ENCODE measurements at regions not wholly inside any gene's neighbourhood (a gene's known extent, or its start where the extent isn't known, plus 50 kb on each side); places are given as distances from the start of the nearest gene placed in this dataset.

- no peak for DNase-seq (ENCODE audit: low spot score)
Measured at GRCh38 chr5:4518903-4519672, 621.0 kb upstream of the ADAMTS16 start.

GRCh38 chr5:4520559-4520958 is 619.6 kb upstream of the ADAMTS16 start:
- no peak for DNase-seq (ENCODE audit: low spot score)

GRCh38 chr5:4523038-4523437 is 617.1 kb upstream of the ADAMTS16 start:
- DNase-seq (ENCODE audit: low spot score), result no peak

- no peak for DNase-seq (ENCODE audit: low spot score)
Measured at GRCh38 chr5:4531756-4532704, 608.1 kb upstream of the ADAMTS16 start.

GRCh38 chr5:4532705-4533080 is 607.4 kb upstream of the ADAMTS16 start:
- DNase-seq (ENCODE audit: low spot score), result no peak

- no peak for DNase-seq (ENCODE audit: low spot score)
Measured at GRCh38 chr5:4533457-4534105, 606.5 kb upstream of the ADAMTS16 start.

GRCh38 chr5:4537489-4537888 is 602.6 kb upstream of the ADAMTS16 start:
- DNase-seq (ENCODE audit: low spot score), result no peak

GRCh38 chr5:4540375-4541173 is 599.6 kb upstream of the ADAMTS16 start:
- no peak for DNase-seq (ENCODE audit: low spot score)

- DNase-seq (ENCODE audit: low spot score), result no peak
Measured at GRCh38 chr5:4541334-4541733, 598.8 kb upstream of the ADAMTS16 start.

GRCh38 chr5:4542145-4542778 is 597.9 kb upstream of the ADAMTS16 start:
- no peak for DNase-seq (ENCODE audit: low spot score)

- no peak for DNase-seq (ENCODE audit: low spot score)
Measured at GRCh38 chr5:4544049-4544670, 596.0 kb upstream of the ADAMTS16 start.

- DNase-seq (ENCODE audit: low spot score), result no peak
Measured at GRCh38 chr5:4547547-4547946, 592.6 kb upstream of the ADAMTS16 start.

- no peak for DNase-seq (ENCODE audit: low spot score)
Measured at GRCh38 chr5:4548341-4548740, 591.8 kb upstream of the ADAMTS16 start.

- no peak for DNase-seq (ENCODE audit: low spot score)
Measured at GRCh38 chr5:4549351-4549750, 590.8 kb upstream of the ADAMTS16 start.

GRCh38 chr5:4551034-4551433 is 589.1 kb upstream of the ADAMTS16 start:
- no peak for DNase-seq (ENCODE audit: low spot score)

- no peak for DNase-seq (ENCODE audit: low spot score)
Measured at GRCh38 chr5:4553130-4553529, 587.0 kb upstream of the ADAMTS16 start.

GRCh38 chr5:4553978-4554377 is 586.2 kb upstream of the ADAMTS16 start:
- DNase-seq (ENCODE audit: low spot score), result no peak

GRCh38 chr5:4555725-4556285 is 584.3 kb upstream of the ADAMTS16 start:
- DNase-seq (ENCODE audit: low spot score), result no peak

- no peak for DNase-seq (ENCODE audit: low spot score)
Measured at GRCh38 chr5:4561403-4561802, 578.7 kb upstream of the ADAMTS16 start.

- peak; percentile 54 for DNase-seq (ENCODE audit: low spot score)
Measured at GRCh38 chr5:4563400-4563799, 576.7 kb upstream of the ADAMTS16 start.

Measured in D341Med (cell line).